Vagina (tissue), 2 donors: ENCODE measurements at regions not wholly inside any gene's neighbourhood (a gene's known extent, or its start where the extent isn't known, plus 50 kb on each side); places are given as distances from the start of the nearest gene placed in this dataset.
"Not testable (repeated sequence)": the region's sequence is repeated elsewhere in the genome, so short reads cannot be mapped to it uniquely, and the experiment has no call there.

Experiments
- DNase-seq, 2 donors: peaks; one replicate each; pipeline ENCODE4 v3.0.0-alpha.2; 2017; ENCODE audit errors: extremely low spot score in 2 of 2
- H3K27ac ChIP-seq: fragments of 200-600 bp; sonication (generic); one replicate; pipeline ENCODE4 v1.5.1; 2019
- H3K27me3 ChIP-seq: fragments of 200-600 bp; sonication (generic); one replicate; pipeline ENCODE4 v1.5.1; 2019
- H3K36me3 ChIP-seq, 2 donors: fragments of 200-600 bp; sonication (generic); one replicate each; pipeline ENCODE4 v1.5.1; 2017 to 2019
- H3K4me1 ChIP-seq: fragments of 200-600 bp; sonication (generic); one replicate; pipeline ENCODE4 v1.5.1; 2019
- H3K4me3 ChIP-seq, 2 donors: fragments of 200-600 bp; sonication (generic); 1 replicate in 1 of 2; 2 replicates in 1 of 2; pipeline ENCODE4 v1.5.1; 2016 to 2019
- H3K9me3 ChIP-seq: fragments of 200-600 bp; sonication (generic); one replicate; pipeline ENCODE4 v1.5.1; 2019
- CTCF ChIP-seq, 3 experiments: fragments of 450-650 bp in 2 of 3; fragments of 200-600 bp in 1 of 3; sonication (generic) in 1 of 3; IDR thresholded peaks; one replicate each; pipeline ENCODE4 v1.5.1; 2017 to 2019; ENCODE audit warnings: antibody characterized with exemption in 3 of 3, mild to moderate bottlenecking in 2 of 3, moderate library complexity in 2 of 3
- POLR2A ChIP-seq, 2 donors: fragments of 450-650 bp; IDR thresholded peaks; one replicate each; pipeline ENCODE4 v1.6.1; 2017; ENCODE audit warnings: antibody characterized with exemption in 2 of 2, mild to moderate bottlenecking in 2 of 2, moderate library complexity in 2 of 2
- POLR2AphosphoS5 ChIP-seq, 2 donors: sonication (generic); formaldehyde crosslinking; IDR thresholded peaks; one replicate each; pipeline ENCODE4 v1.9.0; 2017; ENCODE audit warnings: antibody characterized with exemption in 2 of 2, mild to moderate bottlenecking in 2 of 2, low read depth in 1 of 2; ENCODE audit not compliant: insufficient read depth in 1 of 2
- intact Hi-C: fragments of 100-400 bp; cut with DNase I; formaldehyde crosslinking; loops from one replicate; pipeline ENCODE4 v1.15.1; 2023

- intact Hi-C loops: no loop called here
- Histone ChIP-seq H3K27me3 (no peaks in the 10 kb centered on the region), H3K36me3 (no peaks in the 10 kb centered on the region), H3K4me3 (no peak overlapping the region), H3K9me3 (no peaks in the 10 kb centered on the region), H3K4me1 (no peaks in the 10 kb centered on the region), H3K27ac (no peak overlapping the region)
- DNase-seq: no peak
- TF ChIP-seq CTCF (IDR thresholded peaks at IDR 0.05) (no peak), POLR2A (IDR thresholded peaks at IDR 0.05) (no peak), POLR2AphosphoS5 (IDR thresholded peaks at IDR 0.05; ENCODE audit: insufficient read depth in 1 of 2, low read depth in 1 of 2) (no peak)
Measured at GRCh38 chr12:78571953-78572352, 292.6 kb upstream of the SYT1 start.

- DNase-seq, H3K9me3 ChIP-seq, H3K27me3 ChIP-seq, intact Hi-C loops, H3K27ac ChIP-seq, H3K4me1 ChIP-seq, H3K36me3 ChIP-seq, H3K4me3 ChIP-seq: not testable (repeated sequence)
Measured at GRCh38 chr12:78575208-78575607, 289.4 kb upstream of the SYT1 start.

- no peaks in the 10 kb centered on the region for H3K9me3 ChIP-seq
- TF ChIP-seq POLR2A (IDR thresholded peaks at IDR 0.05): no peak
- no peak for TF ChIP-seq POLR2AphosphoS5 (IDR thresholded peaks at IDR 0.05; ENCODE audit: insufficient read depth in 1 of 2, low read depth in 1 of 2)
- no peak for TF ChIP-seq CTCF (IDR thresholded peaks at IDR 0.05)
- DNase-seq: no peak
- no peak overlapping the region for H3K4me3 ChIP-seq
- no peaks in the 10 kb centered on the region for H3K4me1 ChIP-seq
- no peak overlapping the region for H3K27ac ChIP-seq
- H3K36me3 ChIP-seq: no peaks in the 10 kb centered on the region
- intact Hi-C loops: no loop called here
- no peaks in the 10 kb centered on the region for H3K27me3 ChIP-seq
Measured at GRCh38 chr12:78579846-78580245, 284.7 kb upstream of the SYT1 start.

- H3K4me3 ChIP-seq: no peak overlapping the region
- intact Hi-C loops: no loop called here
- DNase-seq: no peak
- H3K9me3 ChIP-seq: no peaks in the 10 kb centered on the region
- H3K27me3 ChIP-seq: no peaks in the 10 kb centered on the region
- no peak for TF ChIP-seq CTCF (IDR thresholded peaks at IDR 0.05)
- no peak for TF ChIP-seq POLR2AphosphoS5 (IDR thresholded peaks at IDR 0.05; ENCODE audit: insufficient read depth in 1 of 2, low read depth in 1 of 2)
- no peak for TF ChIP-seq POLR2A (IDR thresholded peaks at IDR 0.05)
- no peaks in the 10 kb centered on the region for H3K36me3 ChIP-seq
- no peaks in the 10 kb centered on the region for H3K4me1 ChIP-seq
- no peak overlapping the region for H3K27ac ChIP-seq
Measured at GRCh38 chr12:78580296-78580695, 284.3 kb upstream of the SYT1 start.

- Histone ChIP-seq H3K36me3 (no peaks in the 10 kb centered on the region), H3K27ac (no peak overlapping the region), H3K9me3 (peaks cover 6% of the 10 kb centered on the region), H3K4me3 (no peak overlapping the region), H3K4me1 (no peaks in the 10 kb centered on the region), H3K27me3 (no peaks in the 10 kb centered on the region)
- intact Hi-C loops: no loop called here
- no peak for TF ChIP-seq POLR2A (IDR thresholded peaks at IDR 0.05)
- no peak for TF ChIP-seq CTCF (IDR thresholded peaks at IDR 0.05)
- TF ChIP-seq POLR2AphosphoS5 (IDR thresholded peaks at IDR 0.05; ENCODE audit: insufficient read depth in 1 of 2, low read depth in 1 of 2): no peak
- DNase-seq: no peak
Measured at GRCh38 chr12:78584695-78585094, 279.9 kb upstream of the SYT1 start.

GRCh38 chr12:78585132-78585531 lies 279.4 kb upstream of the SYT1 start:
- intact Hi-C loops: no loop called here
- TF ChIP-seq POLR2A (IDR thresholded peaks at IDR 0.05): no peak
- TF ChIP-seq POLR2AphosphoS5 (IDR thresholded peaks at IDR 0.05; ENCODE audit: insufficient read depth in 1 of 2, low read depth in 1 of 2): no peak
- no peak for TF ChIP-seq CTCF (IDR thresholded peaks at IDR 0.05)
- Histone ChIP-seq H3K27me3 (no peaks in the 10 kb centered on the region), H3K9me3 (peaks cover 6% of the 10 kb centered on the region), H3K36me3 (no peaks in the 10 kb centered on the region), H3K27ac (no peak overlapping the region), H3K4me3 (no peak overlapping the region), H3K4me1 (no peaks in the 10 kb centered on the region)
- no peak for DNase-seq
